ENCODE measurements at regions not wholly inside any gene's neighbourhood (a gene's known extent, or its start where the extent isn't known, plus 50 kb on each side); places are given as distances from the start of the nearest gene placed in this dataset.

- DNase-seq: no peak
These were observed 64.8 kb downstream of the PTHLH start for GRCh38 chr12:27907766-27908165.

- no peak for DNase-seq
These were observed 65.7 kb downstream of the PTHLH start for GRCh38 chr12:27906658-27907473.

GRCh38 chr12:27906127-27906500 is 66.4 kb downstream of the PTHLH start:
- no peak for DNase-seq

- no peak for DNase-seq
These were observed 67.0 kb downstream of the PTHLH start for GRCh38 chr12:27905285-27906126.

GRCh38 chr12:27902651-27903050 is 69.9 kb downstream of the PTHLH start:
- DNase-seq: no peak

- DNase-seq: no peak
These were observed 70.6 kb downstream of the PTHLH start for GRCh38 chr12:27901959-27902358.

- DNase-seq: no peak
These were observed 71.3 kb downstream of the PTHLH start for GRCh38 chr12:27900920-27901879.

GRCh38 chr12:27899151-27899661 is 73.3 kb downstream of the PTHLH start:
- DNase-seq: no peak

- DNase-seq: no peak
These were observed 74.5 kb downstream of the PTHLH start for GRCh38 chr12:27898022-27898421.

- no peak for DNase-seq
These were observed 76.0 kb downstream of the PTHLH start for GRCh38 chr12:27896419-27896990.

- DNase-seq: no peak
These were observed 78.2 kb downstream of the PTHLH start for GRCh38 chr12:27894309-27894708.

GRCh38 chr12:27879708-27880107 is 92.8 kb downstream of the PTHLH start:
- DNase-seq: no peak

GRCh38 chr12:27875677-27876076 is 95.6 kb upstream of the MANSC4 start:
- DNase-seq: no peak

GRCh38 chr12:27873010-27873409 is 93.0 kb upstream of the MANSC4 start:
- DNase-seq: no peak

- no peak for DNase-seq
These were observed 91.9 kb upstream of the MANSC4 start for GRCh38 chr12:27871946-27872345.

- DNase-seq: no peak
These were observed 90.9 kb upstream of the MANSC4 start for GRCh38 chr12:27870939-27871338.

- no peak for DNase-seq
These were observed 89.5 kb upstream of the MANSC4 start for GRCh38 chr12:27869567-27869966.

- DNase-seq: no peak
These were observed 88.1 kb upstream of the MANSC4 start for GRCh38 chr12:27868139-27868538.

GRCh38 chr12:27866373-27867101 is 86.5 kb upstream of the MANSC4 start:
- DNase-seq: no peak

GRCh38 chr12:27865421-27865820 is 85.4 kb upstream of the MANSC4 start:
- DNase-seq: no peak

GRCh38 chr12:27864521-27864920 is 84.5 kb upstream of the MANSC4 start:
- no peak for DNase-seq

All from hindlimb muscle (tissue), 1 donor.